Progenitor cell of endocrine pancreas (in vitro differentiated cells): ENCODE measurements at regions not wholly inside any gene's neighbourhood (a gene's known extent, or its start where the extent isn't known, plus 50 kb on each side); places are given as distances from the start of the nearest gene placed in this dataset.

Source experiments
- DNase-seq: peaks from one replicate; pipeline ENCODE4 v3.0.0; 2021; ENCODE audit warnings: low spot score; ENCODE audit not compliant: unreplicated experiment
- H3K27ac Mint-ChIP-seq: 2 replicates; pipeline ENCODE4 v1.8.0; 2021; ENCODE audit warnings: mild to moderate bottlenecking, moderate library complexity, mixed read lengths
- H3K27me3 Mint-ChIP-seq: 2 replicates; pipeline ENCODE4 v1.8.0; 2021; ENCODE audit warnings: mixed read lengths
- H3K36me3 Mint-ChIP-seq: 2 replicates; pipeline ENCODE4 v1.8.0; 2022; ENCODE audit warnings: mixed read lengths; ENCODE audit not compliant: insufficient read depth
- H3K4me1 Mint-ChIP-seq: 2 replicates; pipeline ENCODE4 v1.8.0; 2021; ENCODE audit warnings: low read depth, mixed read lengths
- H3K4me3 Mint-ChIP-seq: 2 replicates; pipeline ENCODE4 v1.8.0; 2021; ENCODE audit warnings: low read depth, mild to moderate bottlenecking, moderate library complexity, mixed read lengths
- H3K9me3 Mint-ChIP-seq: 2 replicates; pipeline ENCODE4 v1.8.0; 2021; ENCODE audit warnings: low read depth, mixed read lengths
- CTCF ChIP-seq: fragments of 200-600 bp; sonication (generic); IDR thresholded peaks from one replicate; pipeline ENCODE4 v1.5.0; 2021; ENCODE audit warnings: antibody characterized with exemption, mild to moderate bottlenecking; ENCODE audit not compliant: unreplicated experiment

DNA sequence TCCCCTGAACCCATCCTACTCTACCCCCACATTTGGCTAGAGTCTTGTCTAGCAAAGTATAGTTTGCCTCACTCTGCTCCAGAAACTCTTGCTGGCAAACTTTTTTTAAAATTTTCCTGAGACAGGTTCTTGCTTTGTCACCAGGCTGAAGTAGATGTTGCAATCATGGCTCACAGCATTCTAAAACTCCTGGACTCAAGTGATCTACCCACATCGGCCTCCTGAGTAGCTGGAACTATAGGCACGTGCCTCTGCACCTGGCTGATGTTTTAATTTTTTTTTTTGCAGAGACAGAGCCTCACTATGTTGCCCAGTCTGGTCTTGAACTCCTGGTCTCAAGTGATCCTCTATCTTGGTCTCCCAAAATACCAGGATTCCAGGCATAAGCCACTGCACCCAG, 175.8 kb upstream of the FBXL17 start:
- no peaks in the 10 kb centered on the region for H3K9me3 Mint-ChIP-seq
- peaks cover 8% of the 10 kb centered on the region for H3K4me1 Mint-ChIP-seq
- H3K4me3 Mint-ChIP-seq = no peak overlapping the region
- no peaks in the 10 kb centered on the region for H3K36me3 Mint-ChIP-seq
- H3K27ac Mint-ChIP-seq = no peak overlapping the region
- DNase-seq = no peak
- no peak for TF ChIP-seq CTCF
- H3K27me3 Mint-ChIP-seq = no peaks in the 10 kb centered on the region

DNA sequence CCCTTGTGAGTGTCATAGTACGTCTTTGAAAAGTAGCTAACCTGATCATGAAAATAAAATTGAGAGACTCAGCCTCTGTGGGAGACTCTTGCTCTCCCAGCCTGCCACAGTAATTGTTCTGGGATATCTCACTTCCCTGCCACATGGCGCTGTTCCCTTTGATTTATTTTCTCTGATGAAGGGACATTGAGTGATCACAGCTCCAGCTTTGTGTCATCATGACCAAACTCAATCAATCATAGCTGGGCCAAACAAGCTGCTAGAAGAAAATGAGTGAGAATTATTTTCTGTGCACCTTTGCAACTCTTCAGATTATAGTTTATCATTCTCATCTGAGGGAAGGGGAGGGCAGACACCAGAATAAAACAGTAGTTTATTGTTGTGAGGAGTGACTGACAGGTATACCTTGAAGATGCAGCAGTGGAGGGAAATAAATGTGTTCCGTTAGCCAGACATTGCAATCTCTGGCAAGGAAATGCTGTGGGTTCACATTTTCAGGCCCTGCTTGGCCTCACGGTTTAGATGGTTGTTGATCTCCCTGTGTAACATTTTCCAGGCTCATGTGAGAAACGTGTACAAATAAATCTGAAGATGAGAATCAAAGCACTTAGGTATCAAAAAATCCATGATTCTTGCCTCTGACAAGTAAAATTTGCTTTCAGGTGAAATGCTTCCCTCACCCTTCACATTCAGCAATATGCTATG, 174.7 kb upstream of the FBXL17 start:
- no peak for TF ChIP-seq CTCF
- Mint-ChIP-seq H3K36me3 (no peaks in the 10 kb centered on the region), H3K4me1 (peaks cover 8% of the 10 kb centered on the region), H3K27me3 (no peaks in the 10 kb centered on the region), H3K27ac (no peak overlapping the region), H3K9me3 (no peaks in the 10 kb centered on the region), H3K4me3 (no peak overlapping the region)
- DNase-seq = no peak

DNA sequence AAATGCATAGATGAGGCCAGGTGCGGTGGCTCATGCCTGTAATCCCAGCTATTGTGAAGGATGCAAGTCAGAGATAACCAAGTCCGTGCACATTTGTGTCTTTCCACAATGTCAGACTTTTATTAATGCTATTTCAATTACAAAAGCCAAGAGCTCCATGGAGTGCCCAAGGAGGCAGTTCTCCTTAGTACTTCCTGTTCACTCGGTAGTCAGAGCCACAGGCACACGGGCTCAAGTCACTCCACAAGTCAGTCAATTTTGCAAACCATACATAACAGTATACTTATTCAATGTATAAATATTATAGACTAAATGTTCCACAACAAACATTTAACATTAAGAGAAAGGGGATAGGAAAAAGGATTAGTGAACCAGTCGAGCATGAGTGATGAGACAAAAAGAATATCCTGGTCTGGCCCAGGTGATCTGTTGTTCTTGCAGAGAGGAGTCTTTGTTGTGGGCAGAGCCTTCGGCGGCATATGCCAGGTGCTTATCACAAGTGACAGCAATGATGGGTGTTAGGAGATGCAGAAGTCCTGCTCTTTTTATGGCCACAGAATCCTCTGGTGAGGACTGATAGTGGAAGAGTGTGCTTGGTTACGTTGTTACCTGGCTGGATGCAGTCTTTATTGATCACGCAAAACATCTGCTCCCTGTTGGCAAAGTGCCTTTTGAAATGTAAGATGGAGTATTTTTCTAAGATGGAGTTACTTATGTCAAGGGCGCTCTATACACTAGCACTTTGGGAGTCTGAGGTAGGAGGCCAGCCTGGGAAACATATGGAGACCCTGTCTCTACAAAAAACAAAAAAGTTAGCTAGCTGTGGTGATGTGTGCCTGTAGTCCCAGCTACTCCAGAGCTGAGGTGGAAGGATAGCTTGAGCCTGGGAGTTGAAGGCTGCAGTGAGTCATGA, 167.0 kb upstream of the FBXL17 start:
- peaks cover 1% of the 10 kb centered on the region for H3K4me1 Mint-ChIP-seq
- TF ChIP-seq CTCF = no peak
- DNase-seq = no peak
- H3K27ac Mint-ChIP-seq = no peak overlapping the region
- H3K36me3 Mint-ChIP-seq = no peaks in the 10 kb centered on the region
- H3K4me3 Mint-ChIP-seq = no peak overlapping the region
- no peaks in the 10 kb centered on the region for H3K27me3 Mint-ChIP-seq
- no peaks in the 10 kb centered on the region for H3K9me3 Mint-ChIP-seq

- Mint-ChIP-seq H3K4me3 (no peak overlapping the region), H3K4me1 (no peaks in the 10 kb centered on the region), H3K27me3 (no peaks in the 10 kb centered on the region), H3K27ac (no peak overlapping the region), H3K36me3 (no peaks in the 10 kb centered on the region), H3K9me3 (no peaks in the 10 kb centered on the region)
- no peak for DNase-seq
- no peak for TF ChIP-seq CTCF
These were observed 165.0 kb upstream of the FBXL17 start for GRCh38 chr5:108546939-108547338.

DNA sequence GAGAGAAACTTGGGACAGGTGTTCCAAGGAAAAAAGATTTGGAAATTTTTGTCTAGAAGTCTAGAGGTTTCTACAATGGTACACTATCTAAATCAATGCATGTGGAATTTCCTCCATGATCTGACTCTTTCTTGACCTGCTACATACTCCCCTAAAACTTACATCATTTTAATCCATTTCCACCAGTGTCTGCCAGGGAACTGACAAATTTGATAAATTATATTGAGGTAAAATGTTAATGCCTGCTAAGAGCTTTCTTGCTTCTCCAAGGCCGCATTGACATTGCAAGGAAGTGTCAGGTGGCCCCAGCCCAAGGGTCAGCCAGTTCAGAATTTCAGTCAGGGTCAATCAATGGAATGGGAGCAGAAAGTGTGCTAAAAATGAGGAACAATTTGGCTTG, 163.4 kb upstream of the FBXL17 start:
- no peak for TF ChIP-seq CTCF
- no peak overlapping the region for H3K27ac Mint-ChIP-seq
- H3K4me1 Mint-ChIP-seq = no peaks in the 10 kb centered on the region
- no peak for DNase-seq
- H3K4me3 Mint-ChIP-seq = no peak overlapping the region
- H3K36me3 Mint-ChIP-seq = no peaks in the 10 kb centered on the region
- H3K27me3 Mint-ChIP-seq = no peaks in the 10 kb centered on the region
- no peaks in the 10 kb centered on the region for H3K9me3 Mint-ChIP-seq
